Fibroblast of skin of right quadriceps (primary cell): ENCODE measurements at regions not wholly inside any gene's neighbourhood (a gene's known extent, or its start where the extent isn't known, plus 50 kb on each side); places are given as distances from the start of the nearest gene placed in this dataset.

ENCODE experiments used
- DNase-seq: peaks from one replicate; pipeline ENCODE4 v3.0.0-alpha.2; 2013

- DNase-seq = no peak
Measured at GRCh38 chr11:42526426-42526825, 785.4 kb upstream of the API5 start.

GRCh38 chr11:42528471-42528870, 783.3 kb upstream of the API5 start:
- no peak for DNase-seq

GRCh38 chr11:42528911-42529310, 782.9 kb upstream of the API5 start:
- no peak for DNase-seq

- DNase-seq = no peak
Measured at GRCh38 chr11:42536611-42537360, 775.0 kb upstream of the API5 start.

GRCh38 chr11:42542336-42542735, 769.5 kb upstream of the API5 start:
- DNase-seq = no peak

GRCh38 chr11:42543844-42544419, 767.9 kb upstream of the API5 start:
- no peak for DNase-seq

- no peak for DNase-seq
Measured at GRCh38 chr11:42544726-42545125, 767.1 kb upstream of the API5 start.

- DNase-seq = no peak
Measured at GRCh38 chr11:42545954-42546353, 765.8 kb upstream of the API5 start.

- DNase-seq = peak; percentile 1
Measured at GRCh38 chr11:42552786-42553185, 759.0 kb upstream of the API5 start.

GRCh38 chr11:42555190-42555589, 756.6 kb upstream of the API5 start:
- DNase-seq = peak; percentile 1

- no peak for DNase-seq
Measured at GRCh38 chr11:42571131-42571877, 740.5 kb upstream of the API5 start.

- DNase-seq = no peak
Measured at GRCh38 chr11:42571878-42572610, 739.8 kb upstream of the API5 start.

- no peak for DNase-seq
Measured at GRCh38 chr11:42576318-42576717, 735.5 kb upstream of the API5 start.

GRCh38 chr11:42589286-42589685, 722.5 kb upstream of the API5 start:
- no peak for DNase-seq

GRCh38 chr11:42591841-42592240, 720.0 kb upstream of the API5 start:
- DNase-seq = no peak

GRCh38 chr11:42593441-42593840, 718.4 kb upstream of the API5 start:
- DNase-seq = no peak

- DNase-seq = no peak
Measured at GRCh38 chr11:42595876-42596275, 715.9 kb upstream of the API5 start.

- DNase-seq = peak; percentile 31
Measured at GRCh38 chr11:42596576-42597145, 715.1 kb upstream of the API5 start.

GRCh38 chr11:42598341-42598740, 713.5 kb upstream of the API5 start:
- no peak for DNase-seq

GRCh38 chr11:42620796-42621195, 691.0 kb upstream of the API5 start:
- DNase-seq = no peak

GRCh38 chr11:42625757-42626665, 685.8 kb upstream of the API5 start:
- DNase-seq = no peak
